ENCODE measurements at regions not wholly inside any gene's neighbourhood (a gene's known extent, or its start where the extent isn't known, plus 50 kb on each side); places are given as distances from the start of the nearest gene placed in this dataset.

DNA sequence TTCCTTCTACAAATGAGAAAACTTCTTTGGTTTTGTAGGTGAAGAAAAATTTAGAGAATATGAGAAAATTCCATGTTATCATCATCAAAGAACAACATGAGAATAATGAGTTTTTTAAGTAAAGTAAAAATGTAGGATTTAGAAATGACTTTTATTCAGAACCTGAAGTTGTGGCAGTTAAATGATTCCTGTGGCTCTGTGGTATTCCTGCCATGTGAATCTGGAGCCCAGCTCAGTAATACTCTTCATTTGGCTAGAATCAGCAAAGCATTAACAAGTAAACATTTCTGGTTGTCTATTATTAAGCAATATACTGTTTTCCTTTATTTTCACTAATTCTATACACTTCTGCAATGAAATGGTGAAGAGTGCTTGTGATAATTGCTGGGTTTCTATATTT is 95.6 kb upstream of the E2F7 start:
- Histone ChIP-seq H3K27me3 (ENCODE audit: insufficient read depth in 3 of 3, low read length in 2 of 3) (no peaks in the 10 kb centered on the region), H3K9me3 (no peaks in the 10 kb centered on the region), H3K36me3 (ENCODE audit: insufficient read depth in 1 of 2, low read depth in 1 of 2) (no peaks in the 10 kb centered on the region), H3K4me1 (no peaks in the 10 kb centered on the region), H3K27ac (no peak overlapping the region), H3K4me3 (no peak overlapping the region)
- TF ChIP-seq, protein P1, sequence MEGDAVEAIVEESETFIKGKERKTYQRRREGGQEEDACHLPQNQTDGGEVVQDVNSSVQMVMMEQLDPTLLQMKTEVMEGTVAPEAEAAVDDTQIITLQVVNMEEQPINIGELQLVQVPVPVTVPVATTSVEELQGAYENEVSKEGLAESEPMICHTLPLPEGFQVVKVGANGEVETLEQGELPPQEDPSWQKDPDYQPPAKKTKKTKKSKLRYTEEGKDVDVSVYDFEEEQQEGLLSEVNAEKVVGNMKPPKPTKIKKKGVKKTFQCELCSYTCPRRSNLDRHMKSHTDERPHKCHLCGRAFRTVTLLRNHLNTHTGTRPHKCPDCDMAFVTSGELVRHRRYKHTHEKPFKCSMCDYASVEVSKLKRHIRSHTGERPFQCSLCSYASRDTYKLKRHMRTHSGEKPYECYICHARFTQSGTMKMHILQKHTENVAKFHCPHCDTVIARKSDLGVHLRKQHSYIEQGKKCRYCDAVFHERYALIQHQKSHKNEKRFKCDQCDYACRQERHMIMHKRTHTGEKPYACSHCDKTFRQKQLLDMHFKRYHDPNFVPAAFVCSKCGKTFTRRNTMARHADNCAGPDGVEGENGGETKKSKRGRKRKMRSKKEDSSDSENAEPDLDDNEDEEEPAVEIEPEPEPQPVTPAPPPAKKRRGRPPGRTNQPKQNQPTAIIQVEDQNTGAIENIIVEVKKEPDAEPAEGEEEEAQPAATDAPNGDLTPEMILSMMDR (IDR thresholded peaks at IDR 0.05), result no peak
- ATAC-seq, result no peak
- intact Hi-C loops (cut with DNase I), result no loop called here
- DNase-seq, result no peak

DNA sequence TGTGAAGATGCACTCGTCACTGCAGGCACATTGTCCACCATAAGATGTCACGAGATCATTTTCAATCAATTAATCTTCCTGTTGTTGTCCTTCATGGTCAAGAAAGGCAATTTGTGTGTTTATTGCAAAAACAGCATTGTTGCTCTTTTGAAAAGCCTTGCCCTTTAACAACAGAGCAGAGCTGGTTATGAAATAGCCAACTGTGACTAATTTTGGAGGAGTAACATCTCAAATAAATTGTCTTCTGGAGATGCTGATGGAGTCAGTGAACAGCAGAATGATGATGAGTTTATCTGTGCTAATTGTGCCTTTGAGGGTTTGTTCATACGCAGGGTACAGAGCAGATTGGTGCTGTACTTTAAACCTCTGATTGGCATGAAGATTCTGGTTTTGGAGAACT is 88.3 kb upstream of the E2F7 start:
- DNase-seq (no peak), ATAC-seq (no peak)
- H3K9me3 ChIP-seq, result no peaks in the 10 kb centered on the region
- 83 to 89% (median 87%) methylated on average over 3 of the region's 3 CpGs for WGBS, 3 donors
- TF ChIP-seq, protein P1 (IDR thresholded peaks at IDR 0.05), result no peak
- H3K27ac ChIP-seq, result no peak overlapping the region
- H3K36me3 ChIP-seq (ENCODE audit: insufficient read depth in 1 of 2, low read depth in 1 of 2), result no peaks in the 10 kb centered on the region
- intact Hi-C loops (cut with DNase I), result loop anchor here in 1 of 2 donors (10.0 kb wide), 1 partner anchor 531 kb away; no protein-coding TSS in a partner anchor
- H3K27me3 ChIP-seq (ENCODE audit: insufficient read depth in 3 of 3, low read length in 2 of 3), result no peaks in the 10 kb centered on the region
- H3K4me3 ChIP-seq, result no peak overlapping the region
- H3K4me1 ChIP-seq, result no peaks in the 10 kb centered on the region

DNA sequence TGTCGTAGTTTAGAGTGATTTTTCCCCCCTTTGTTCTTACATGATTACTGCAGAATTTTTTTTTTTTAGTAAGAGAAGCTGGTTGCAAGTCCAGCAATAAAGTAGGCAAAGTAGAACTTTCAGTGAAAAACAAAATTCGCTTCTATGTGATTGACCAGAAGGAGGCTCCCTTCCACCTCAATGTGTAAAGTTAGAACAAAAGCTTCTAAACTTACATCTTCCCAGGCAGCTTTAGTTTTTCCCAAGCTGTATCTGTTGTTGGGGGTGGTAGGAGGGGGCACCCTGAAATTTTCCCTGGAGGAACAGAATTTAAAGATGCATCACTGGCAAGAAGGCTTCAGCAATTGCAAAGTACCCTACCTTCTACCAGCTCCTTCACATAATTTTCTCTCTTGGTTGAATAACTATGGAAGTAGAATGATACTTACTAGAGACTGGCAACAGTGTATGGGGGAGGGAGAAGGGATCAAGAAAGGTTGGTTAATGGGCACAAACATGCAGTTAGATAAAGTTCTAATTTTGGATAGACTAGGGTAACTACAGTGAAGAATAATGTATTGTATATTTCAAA is 87.3 kb upstream of the E2F7 start:
- Histone ChIP-seq H3K27me3 (ENCODE audit: insufficient read depth in 3 of 3, low read length in 2 of 3) (no peaks in the 10 kb centered on the region), H3K4me1 (no peaks in the 10 kb centered on the region), H3K27ac (no peak overlapping the region), H3K36me3 (ENCODE audit: insufficient read depth in 1 of 2, low read depth in 1 of 2) (no peaks in the 10 kb centered on the region), H3K4me3 (no peak overlapping the region), H3K9me3 (no peaks in the 10 kb centered on the region)
- ATAC-seq (no peak), DNase-seq (no peak)
- 9 to 10% (median 9%) methylated on average over 2 of the region's 2 CpGs for WGBS, 3 donors
- TF ChIP-seq, protein P1 (IDR thresholded peaks at IDR 0.05), result peak; percentile 35
- intact Hi-C loops (cut with DNase I), result loop anchor here in 1 of 2 donors (10.0 kb wide), 1 partner anchor 532 kb away; no protein-coding TSS in a partner anchor

DNA sequence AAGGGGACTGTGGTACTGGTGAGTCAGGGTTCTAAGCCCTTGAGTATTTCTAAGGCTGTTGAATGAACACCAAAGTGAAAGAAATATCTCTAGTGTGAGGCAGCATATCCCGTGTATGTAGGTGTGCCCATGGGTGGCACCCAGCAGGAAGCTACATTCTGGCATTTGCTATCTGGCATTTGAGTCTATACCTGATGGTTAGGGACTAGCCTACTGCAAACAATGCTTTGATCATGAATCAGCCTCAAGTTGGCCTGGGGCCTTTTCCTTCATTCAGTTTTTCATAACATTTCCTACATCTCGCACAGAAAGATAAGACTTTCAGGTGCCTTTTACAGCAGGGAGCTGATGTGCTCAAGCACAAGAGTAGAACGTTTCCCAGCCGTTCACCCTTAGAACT is 85.7 kb upstream of the E2F7 start:
- Histone ChIP-seq H3K4me3 (no peak overlapping the region), H3K4me1 (no peaks in the 10 kb centered on the region), H3K27me3 (ENCODE audit: insufficient read depth in 3 of 3, low read length in 2 of 3) (no peaks in the 10 kb centered on the region), H3K9me3 (no peaks in the 10 kb centered on the region), H3K27ac (no peak overlapping the region), H3K36me3 (ENCODE audit: insufficient read depth in 1 of 2, low read depth in 1 of 2) (no peaks in the 10 kb centered on the region)
- ATAC-seq, result no peak
- DNase-seq, result no peak
- intact Hi-C loops (cut with DNase I), result loop anchor here in 1 of 2 donors (10.0 kb wide), 1 partner anchor 534 kb away; no protein-coding TSS in a partner anchor
- WGBS, 3 donors, result 54 to 67% (median 65%) methylated on average over 4 of the region's 4 CpGs
- TF ChIP-seq, protein P1 (IDR thresholded peaks at IDR 0.05), result no peak

DNA sequence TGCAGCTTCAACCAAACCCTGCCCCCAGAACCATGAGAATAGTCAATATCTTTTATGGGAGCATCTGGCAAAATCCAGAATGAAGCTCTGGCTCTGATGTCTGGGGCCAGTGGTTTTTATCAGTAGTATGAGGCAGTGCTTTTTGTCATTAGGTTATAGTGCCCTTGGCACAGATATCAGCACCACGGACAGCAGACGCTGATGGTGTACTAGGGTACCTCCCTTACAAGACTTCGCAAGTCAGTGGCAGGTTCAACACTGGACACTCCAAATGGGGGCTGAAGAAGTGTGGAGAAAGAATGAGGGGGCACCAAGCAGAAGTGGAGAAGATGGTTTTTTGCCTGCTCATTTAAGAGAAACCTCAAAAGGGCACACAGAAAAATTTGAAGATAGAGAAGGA is 68.2 kb upstream of the E2F7 start:
- DNase-seq (no peak), ATAC-seq (no peak)
- WGBS, 3 donors, result 14 to 17% (median 15%) methylated on average over 3 of the region's 3 CpGs
- Histone ChIP-seq H3K36me3 (ENCODE audit: insufficient read depth in 1 of 2, low read depth in 1 of 2) (no peaks in the 10 kb centered on the region), H3K27me3 (ENCODE audit: insufficient read depth in 3 of 3, low read length in 2 of 3) (no peaks in the 10 kb centered on the region), H3K9me3 (no peaks in the 10 kb centered on the region), H3K4me1 (no peaks in the 10 kb centered on the region), H3K4me3 (no peak overlapping the region), H3K27ac (no peak overlapping the region)
- intact Hi-C loops (cut with DNase I), result no loop called here
- TF ChIP-seq, protein P1 (IDR thresholded peaks at IDR 0.05), result no peak

Data from psoas muscle (tissue), 7 donors.